Large intestine (tissue), 3 donors: ENCODE measurements at regions not wholly inside any gene's neighbourhood (a gene's known extent, or its start where the extent isn't known, plus 50 kb on each side); places are given as distances from the start of the nearest gene placed in this dataset.
"Not testable (repeated sequence)": the region's sequence is repeated elsewhere in the genome, so short reads cannot be mapped to it uniquely, and the experiment has no call there.

Source experiments
- DNase-seq, 2 donors: peaks; one replicate each; pipeline versions ENCODE4 v3.0.0 to v3.0.0-alpha.2; 2013
- H3K27ac ChIP-seq: one replicate; pipeline ENCODE4 v1.5.1; 2013; ENCODE audit warnings: low read length
- H3K27me3 ChIP-seq: 2 replicates; pipeline ENCODE4 v1.6.1; 2013; ENCODE audit warnings: low read length; ENCODE audit not compliant: control insufficient read depth, insufficient read depth
- H3K36me3 ChIP-seq: 2 replicates; pipeline ENCODE4 v1.6.1; 2013; ENCODE audit warnings: low read length; ENCODE audit not compliant: control insufficient read depth, insufficient read depth
- H3K4me1 ChIP-seq: one replicate; pipeline ENCODE4 v1.6.1; 2013; ENCODE audit warnings: low read length; ENCODE audit not compliant: control insufficient read depth, insufficient read depth
- H3K4me3 ChIP-seq: one replicate; pipeline ENCODE4 v1.5.1; 2013; ENCODE audit warnings: low read length
- H3K9me3 ChIP-seq: one replicate; pipeline ENCODE4 v1.6.1; 2013; ENCODE audit warnings: mild to moderate bottlenecking, low read depth, low read length, moderate library complexity; ENCODE audit not compliant: control insufficient read depth
- WGBS: methylation state at CpG from one replicate; pipeline ENCODE4 v1.1.5; 2013; ENCODE audit warnings: low lambda C conversion rate; ENCODE audit not compliant: insufficient coverage; 5-methylcytosine and 5-hydroxymethylcytosine counted together

GRCh38 chr4:141473026-141473540, 163.3 kb upstream of the IL15 start:
- no peak for DNase-seq
- Histone ChIP-seq H3K4me1 (no peaks in the 10 kb centered on the region), H3K36me3 (no peaks in the 10 kb centered on the region), H3K27me3 (no peaks in the 10 kb centered on the region), H3K4me3 (no peak overlapping the region), H3K27ac (no peak overlapping the region), H3K9me3 (no peaks in the 10 kb centered on the region)

- no peak overlapping the region for H3K4me3 ChIP-seq
- DNase-seq: no peak
- H3K27ac ChIP-seq: no peak overlapping the region
Observed at GRCh38 chr4:141473952-141474351, 162.4 kb upstream of the IL15 start.

GRCh38 chr4:141480950-141481349, 155.4 kb upstream of the IL15 start:
- no peak for DNase-seq
- H3K27ac ChIP-seq: no peak overlapping the region
- no peaks in the 10 kb centered on the region for H3K4me1 ChIP-seq
- no peaks in the 10 kb centered on the region for H3K36me3 ChIP-seq
- H3K4me3 ChIP-seq: no peak overlapping the region
- H3K27me3 ChIP-seq: no peaks in the 10 kb centered on the region
- peaks cover 10% of the 10 kb centered on the region for H3K9me3 ChIP-seq

More at GRCh38 chr4:141473952-141474351, 162.4 kb upstream of the IL15 start:
- Histone ChIP-seq H3K36me3 (no peaks in the 10 kb centered on the region), H3K4me1 (no peaks in the 10 kb centered on the region), H3K9me3 (no peaks in the 10 kb centered on the region), H3K27me3 (no peaks in the 10 kb centered on the region)

GRCh38 chr4:141484298-141484697, 152.1 kb upstream of the IL15 start:
- H3K9me3 ChIP-seq: peaks cover 13% of the 10 kb centered on the region
- not testable (repeated sequence) for H3K4me3 ChIP-seq, DNase-seq, H3K36me3 ChIP-seq, H3K27ac ChIP-seq, H3K27me3 ChIP-seq, H3K4me1 ChIP-seq
- 60% methylated on average over 1 of the region's 12 CpGs for WGBS

- no CpG with 5 or more reads among the region's 4 CpGs for WGBS
- H3K4me3 ChIP-seq: no peak overlapping the region
- no peak overlapping the region for H3K27ac ChIP-seq
- no peak for DNase-seq
- no peaks in the 10 kb centered on the region for H3K36me3 ChIP-seq
- peaks cover 6% of the 10 kb centered on the region for H3K9me3 ChIP-seq
- no peaks in the 10 kb centered on the region for H3K4me1 ChIP-seq
- H3K27me3 ChIP-seq: no peaks in the 10 kb centered on the region
Observed at GRCh38 chr4:141486375-141486997, 149.9 kb upstream of the IL15 start.

- WGBS: no CpG with 5 or more reads among the region's 1 CpG
- DNase-seq: no peak
- H3K27me3 ChIP-seq: no peaks in the 10 kb centered on the region
- H3K4me1 ChIP-seq: no peaks in the 10 kb centered on the region
- H3K4me3 ChIP-seq: no peak overlapping the region
- no peaks in the 10 kb centered on the region for H3K36me3 ChIP-seq
- no peak overlapping the region for H3K27ac ChIP-seq
- no peaks in the 10 kb centered on the region for H3K9me3 ChIP-seq
Observed at GRCh38 chr4:141497627-141498026, 138.8 kb upstream of the IL15 start.

- no CpG with 5 or more reads among the region's 3 CpGs for WGBS
- Histone ChIP-seq H3K27me3 (no peaks in the 10 kb centered on the region), H3K4me1 (no peaks in the 10 kb centered on the region), H3K9me3 (no peaks in the 10 kb centered on the region), H3K36me3 (no peaks in the 10 kb centered on the region), H3K4me3 (no peak overlapping the region), H3K27ac (no peak overlapping the region)
- DNase-seq: no peak
Observed at GRCh38 chr4:141499261-141499853, 137.0 kb upstream of the IL15 start.

GRCh38 chr4:141501395-141501794, 135.0 kb upstream of the IL15 start:
- Histone ChIP-seq H3K4me3 (no peak overlapping the region), H3K4me1 (no peaks in the 10 kb centered on the region), H3K27me3 (no peaks in the 10 kb centered on the region), H3K36me3 (no peaks in the 10 kb centered on the region), H3K9me3 (no peaks in the 10 kb centered on the region), H3K27ac (no peak overlapping the region)
- WGBS: no CpG with 5 or more reads among the region's 1 CpG
- DNase-seq: no peak

- Histone ChIP-seq H3K4me3 (no peak overlapping the region), H3K36me3 (no peaks in the 10 kb centered on the region), H3K27ac (no peak overlapping the region), H3K4me1 (no peaks in the 10 kb centered on the region), H3K9me3 (no peaks in the 10 kb centered on the region), H3K27me3 (no peaks in the 10 kb centered on the region)
- WGBS: 88% methylated on average over 1 of the region's 3 CpGs
- no peak for DNase-seq
Observed at GRCh38 chr4:141501931-141502330, 134.5 kb upstream of the IL15 start.

GRCh38 chr4:141502755-141503154, 133.6 kb upstream of the IL15 start:
- WGBS: 100% methylated on average over 1 of the region's 2 CpGs
- H3K27me3 ChIP-seq: no peaks in the 10 kb centered on the region
- no peaks in the 10 kb centered on the region for H3K4me1 ChIP-seq
- H3K36me3 ChIP-seq: no peaks in the 10 kb centered on the region
- no peak overlapping the region for H3K27ac ChIP-seq
- H3K9me3 ChIP-seq: no peaks in the 10 kb centered on the region
- no peak for DNase-seq
- no peak overlapping the region for H3K4me3 ChIP-seq

GRCh38 chr4:141503260-141503659, 133.1 kb upstream of the IL15 start:
- no peaks in the 10 kb centered on the region for H3K27me3 ChIP-seq

More at GRCh38 chr4:141503260-141503659, 133.1 kb upstream of the IL15 start:
- Histone ChIP-seq H3K36me3 (no peaks in the 10 kb centered on the region), H3K9me3 (no peaks in the 10 kb centered on the region), H3K4me3 (no peak overlapping the region), H3K27ac (no peak overlapping the region), H3K4me1 (no peaks in the 10 kb centered on the region)
- no peak for DNase-seq
